NCI-H1436 (cell line): ENCODE measurements at regions not wholly inside any gene's neighbourhood (a gene's known extent, or its start where the extent isn't known, plus 50 kb on each side); places are given as distances from the start of the nearest gene placed in this dataset.
"Not testable (repeated sequence)": the region's sequence is repeated elsewhere in the genome, so short reads cannot be mapped to it uniquely, and the experiment has no call there.

Experiments used
- DNase-seq: peaks from one replicate; lab custom pipeline; 2025; lab: John Stamatoyannopoulos, UW

DNA sequence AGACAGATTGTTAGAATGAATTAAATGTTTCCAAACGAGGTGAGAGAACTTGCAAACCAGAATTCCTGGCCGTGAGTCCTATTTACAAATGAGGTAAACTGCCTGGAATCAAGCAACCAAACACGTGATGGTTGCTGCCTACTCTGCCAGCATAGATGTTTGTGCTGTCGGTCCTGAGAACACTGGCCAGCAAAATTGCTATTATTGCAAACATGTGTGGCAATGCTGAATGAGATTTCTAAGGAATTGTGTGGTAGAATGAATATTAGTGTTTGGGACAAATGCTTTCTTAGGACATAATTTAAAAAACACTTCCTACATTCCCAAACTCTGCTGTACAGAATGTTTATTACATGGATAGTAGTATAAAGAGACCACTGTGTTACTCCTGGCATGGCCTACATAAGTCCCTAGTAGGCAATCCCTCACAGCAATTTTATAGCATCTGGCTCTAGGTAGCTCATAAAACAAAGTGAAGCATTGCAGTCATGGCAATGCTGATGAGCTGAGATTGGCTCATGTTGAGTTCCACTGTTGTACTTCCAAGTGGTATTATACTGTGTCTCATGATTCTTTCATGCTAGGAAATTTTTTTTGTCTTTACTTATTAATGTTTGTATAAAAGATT is 605.2 kb upstream of the EPHA5 start:
- DNase-seq: no peak

DNA sequence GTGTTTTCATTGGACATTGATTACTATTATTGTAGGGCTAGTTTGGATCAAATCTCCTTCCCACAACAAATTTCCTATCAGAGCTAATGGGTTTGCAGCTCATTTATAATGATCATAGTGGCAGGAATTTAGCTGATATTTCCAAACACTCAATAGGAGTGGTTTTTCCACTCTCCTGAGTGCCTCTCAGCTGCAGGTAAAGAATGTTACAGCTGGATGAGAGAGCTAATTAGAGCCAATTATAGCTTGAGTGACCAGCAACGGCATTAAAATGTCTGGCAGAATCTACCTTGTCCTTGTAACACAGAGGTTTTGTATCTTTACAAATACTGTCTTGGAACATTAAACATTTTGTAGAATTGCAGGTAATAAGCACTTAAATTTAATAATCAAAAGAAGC is 602.8 kb upstream of the EPHA5 start:
- no peak for DNase-seq

DNA sequence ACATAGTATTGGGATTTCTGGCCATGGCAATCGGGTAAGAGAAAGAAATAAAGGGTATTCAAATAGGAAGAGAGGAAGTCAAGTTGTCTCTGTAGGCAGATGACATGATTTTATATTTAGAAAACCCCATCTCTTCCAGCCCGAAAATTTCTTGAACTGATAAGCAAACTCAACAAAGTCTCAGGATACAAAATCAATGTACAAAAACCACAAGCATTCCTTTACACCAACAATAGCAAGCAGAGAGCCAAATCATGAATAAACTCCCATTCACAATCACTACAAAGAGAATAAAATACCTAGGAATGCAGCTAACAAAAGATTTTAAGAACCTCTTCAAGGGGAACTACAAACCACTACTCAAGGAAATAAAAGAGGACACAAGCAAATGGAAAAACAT is 600.1 kb upstream of the EPHA5 start:
- DNase-seq: not testable (repeated sequence)

DNA sequence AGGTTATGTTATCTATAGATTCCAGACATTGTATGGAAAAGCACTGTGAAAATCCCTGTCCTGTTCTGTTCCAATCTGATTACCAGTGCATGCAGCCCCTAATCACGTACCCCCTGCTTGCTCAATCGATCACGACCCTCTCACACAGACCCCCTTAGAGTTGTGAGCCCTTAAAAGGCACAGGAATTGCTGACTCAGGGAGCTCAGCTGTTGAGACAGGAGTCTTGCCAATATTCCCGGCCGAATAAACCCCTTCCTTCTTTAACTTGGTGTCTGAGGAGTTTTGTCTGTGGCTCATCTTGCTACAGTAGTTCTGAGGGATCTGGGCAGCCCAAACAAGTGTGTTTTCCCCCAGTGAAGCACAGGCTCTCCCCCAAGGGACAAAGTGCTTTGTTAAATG is 596.3 kb upstream of the EPHA5 start:
- DNase-seq: not testable (repeated sequence)

DNA sequence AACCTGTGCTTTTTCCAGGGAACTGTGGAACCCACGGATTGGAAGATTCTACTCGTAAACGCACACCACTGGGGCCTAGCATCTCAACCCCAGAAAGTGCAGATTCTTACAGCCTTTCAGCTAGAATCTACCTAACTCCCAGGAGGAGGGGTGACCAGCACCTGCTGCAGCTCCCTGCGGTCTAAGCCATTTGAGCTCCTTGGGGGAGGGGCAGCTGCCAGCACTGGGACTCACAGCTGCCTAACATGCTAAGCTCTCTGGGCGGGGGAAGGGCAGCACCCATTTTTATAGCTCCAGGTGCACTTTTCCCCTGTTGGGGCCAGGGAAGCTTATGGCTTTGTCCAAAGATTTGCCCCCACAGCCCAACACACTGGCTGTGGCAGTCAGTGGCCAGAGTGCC is 595.7 kb upstream of the EPHA5 start:
- DNase-seq: no peak

DNA sequence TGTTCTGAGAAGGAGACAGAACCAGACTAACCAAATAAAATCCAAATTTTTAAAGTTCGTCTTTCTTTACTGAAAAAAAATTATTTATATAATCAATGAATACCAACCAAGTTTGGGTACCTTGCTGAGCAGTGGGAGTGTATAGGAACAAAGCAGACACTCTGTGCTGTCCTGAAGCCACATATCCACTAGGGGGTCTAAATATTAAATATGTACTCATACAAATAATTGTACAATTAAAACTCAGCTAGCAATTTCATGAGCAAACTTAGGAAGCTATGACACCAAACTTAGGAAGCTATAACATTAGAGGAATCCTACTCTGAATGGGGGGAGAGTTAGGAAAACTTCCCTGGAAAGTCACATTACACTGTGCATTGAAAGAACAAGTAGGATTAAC is 582.0 kb upstream of the EPHA5 start:
- DNase-seq: no peak

DNA sequence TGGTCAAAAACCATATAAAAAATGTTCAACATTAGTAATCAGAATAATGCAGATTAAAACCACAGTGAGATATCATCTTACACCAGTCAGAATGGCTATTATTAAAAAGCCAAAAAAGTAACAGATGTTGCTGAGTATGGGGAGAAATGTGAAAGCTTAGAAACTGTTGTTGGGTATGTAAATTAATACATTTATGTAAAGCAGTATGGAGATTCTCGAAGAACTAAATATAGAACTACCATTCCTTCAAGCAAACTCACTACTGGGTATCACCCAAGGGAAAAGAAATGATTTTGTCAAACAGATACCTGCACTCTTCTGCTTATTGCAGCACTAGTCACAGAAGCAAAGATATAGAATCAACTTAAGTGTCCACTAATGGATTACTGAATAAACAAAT is 576.4 kb upstream of the EPHA5 start:
- no peak for DNase-seq

DNA sequence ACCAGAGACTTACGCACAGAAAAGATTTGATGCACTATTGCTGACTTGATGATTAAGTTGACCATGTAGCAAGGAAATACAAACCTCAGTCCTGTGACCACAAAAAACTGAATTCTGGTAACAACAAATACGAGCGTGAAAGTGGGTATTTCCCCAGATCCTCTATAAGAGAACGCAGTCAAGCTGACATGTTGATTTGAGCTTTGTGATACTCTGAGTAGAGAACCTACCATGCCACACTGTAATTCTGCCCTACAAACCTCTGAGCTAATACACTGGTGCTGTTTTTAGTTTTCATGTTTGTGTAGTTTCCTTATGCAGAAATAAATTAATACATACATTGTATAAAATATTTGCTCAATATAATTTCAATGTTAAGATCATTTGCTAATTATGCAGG is 565.6 kb upstream of the EPHA5 start:
- DNase-seq: no peak

DNA sequence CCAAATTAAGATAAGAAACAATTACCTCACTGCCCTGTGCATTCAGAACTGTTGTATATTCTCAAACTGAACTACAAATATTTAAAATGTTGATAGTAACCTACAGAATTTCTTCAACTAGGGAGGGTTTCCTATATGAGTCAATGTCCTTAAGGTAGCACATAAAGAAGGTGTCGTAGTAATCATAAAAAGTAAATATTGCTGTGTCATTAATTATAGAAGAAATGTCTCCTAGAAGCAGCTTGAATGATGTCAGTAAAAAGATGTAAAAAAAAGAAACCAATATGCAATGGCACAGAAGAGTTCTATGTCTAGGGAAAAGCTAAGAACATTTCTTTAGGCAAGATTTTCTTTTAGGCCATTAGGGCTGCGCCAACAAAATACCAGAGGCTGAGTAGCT is 559.6 kb upstream of the EPHA5 start:
- no peak for DNase-seq

DNA sequence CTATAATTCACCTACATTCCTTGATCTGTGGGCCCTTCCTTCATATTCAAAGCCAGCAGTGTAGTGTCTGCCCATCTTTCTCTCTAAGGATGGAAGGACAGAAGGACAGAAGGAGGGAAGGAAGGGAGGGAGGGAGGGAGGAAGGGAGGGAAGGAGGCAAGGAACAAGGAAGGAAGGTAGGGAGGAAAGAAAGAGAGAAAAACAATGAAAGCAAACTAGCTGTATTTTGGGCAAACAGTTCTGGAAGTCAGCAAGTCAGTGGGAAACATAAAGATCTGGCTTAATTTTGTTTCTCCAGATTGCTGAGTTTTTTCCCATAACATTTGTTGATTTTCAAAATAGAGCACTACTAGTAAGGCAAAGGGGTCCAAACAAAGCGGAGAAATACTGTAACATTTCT is 555.2 kb upstream of the EPHA5 start:
- no peak for DNase-seq

DNA sequence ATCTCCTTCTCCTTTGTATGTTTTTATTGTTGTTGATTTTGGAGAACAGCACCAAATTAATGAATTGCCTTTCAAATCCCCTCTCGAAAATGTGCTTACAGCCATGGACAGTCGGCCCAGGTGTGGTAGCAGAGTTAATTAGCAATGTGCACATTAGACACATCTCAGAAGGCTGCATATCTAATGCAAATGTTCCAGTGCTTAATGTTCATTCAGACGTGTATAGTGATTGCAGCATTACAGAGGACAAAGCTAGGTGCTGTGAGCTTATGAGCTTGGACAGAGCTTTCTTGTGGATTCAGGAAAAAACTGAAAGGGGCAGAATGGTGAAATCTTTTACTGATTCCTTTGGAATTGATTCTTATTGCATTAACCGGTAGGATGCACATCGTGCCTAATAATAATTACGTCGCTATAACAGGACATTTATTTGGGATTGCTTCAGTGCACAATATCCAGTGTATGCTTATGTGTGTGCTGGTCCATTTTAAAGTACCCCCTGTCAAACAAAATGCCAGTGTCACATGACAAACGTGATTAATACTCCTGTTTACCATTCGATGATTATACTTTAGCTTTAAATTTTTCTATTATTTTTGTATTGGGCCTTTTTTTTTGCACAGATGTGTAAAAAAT is 552.9 kb upstream of the EPHA5 start:
- no peak for DNase-seq

DNA sequence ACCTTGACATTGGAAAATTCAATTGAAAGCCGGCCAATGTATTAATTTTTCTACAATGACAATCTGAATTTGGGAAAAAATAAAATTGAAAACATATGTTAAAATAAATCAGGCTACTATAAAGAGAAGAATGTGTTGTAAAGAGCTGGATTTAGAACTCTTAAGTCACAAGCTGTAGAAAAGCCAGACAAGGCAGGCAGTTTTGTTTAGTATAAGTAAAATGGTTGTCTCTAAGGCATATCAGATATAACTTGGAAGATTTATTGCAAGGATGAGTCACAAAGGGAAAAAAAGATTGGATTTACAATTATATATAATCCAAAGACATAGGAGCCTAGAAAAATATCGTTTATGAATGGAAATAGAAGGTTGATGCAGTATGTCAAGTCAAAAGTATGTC is 549.1 kb upstream of the EPHA5 start:
- DNase-seq: no peak

DNA sequence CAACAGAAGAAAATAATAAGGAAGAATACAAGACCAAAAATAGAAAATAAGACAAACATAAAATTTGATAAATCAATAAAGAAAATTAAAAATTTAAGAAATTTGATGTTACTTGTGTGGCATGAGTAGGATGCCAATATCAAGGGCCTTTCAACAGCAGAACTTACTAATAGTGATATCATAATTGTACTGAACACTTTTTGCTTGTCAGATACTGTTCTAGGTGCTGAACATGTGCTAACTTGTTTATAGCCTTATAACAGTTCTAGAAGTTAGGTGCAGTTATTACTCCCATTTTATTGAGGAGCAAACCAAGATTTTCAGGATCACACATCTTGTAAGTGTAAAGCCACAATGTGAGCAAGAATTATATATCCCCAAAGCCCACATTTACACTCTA is 546.0 kb upstream of the EPHA5 start:
- DNase-seq: no peak

DNA sequence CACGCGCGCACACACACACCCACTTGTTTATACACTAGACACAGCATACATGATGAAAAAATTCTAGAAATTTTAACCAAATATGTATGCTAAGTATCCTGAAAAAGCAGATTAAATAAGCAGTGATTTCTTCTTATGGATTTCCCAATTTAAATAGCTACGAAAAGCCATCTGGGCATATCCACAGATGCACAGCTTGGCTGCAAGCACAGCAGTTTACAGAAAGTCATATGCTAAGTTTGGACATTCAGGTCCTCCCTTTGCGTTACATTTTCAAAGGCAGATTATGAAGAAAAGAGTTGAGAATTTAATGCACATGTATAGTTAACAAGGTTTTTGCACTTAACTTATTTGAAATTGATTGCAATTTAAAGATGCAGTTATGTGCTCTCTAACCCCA is 542.2 kb upstream of the EPHA5 start:
- DNase-seq: no peak

DNA sequence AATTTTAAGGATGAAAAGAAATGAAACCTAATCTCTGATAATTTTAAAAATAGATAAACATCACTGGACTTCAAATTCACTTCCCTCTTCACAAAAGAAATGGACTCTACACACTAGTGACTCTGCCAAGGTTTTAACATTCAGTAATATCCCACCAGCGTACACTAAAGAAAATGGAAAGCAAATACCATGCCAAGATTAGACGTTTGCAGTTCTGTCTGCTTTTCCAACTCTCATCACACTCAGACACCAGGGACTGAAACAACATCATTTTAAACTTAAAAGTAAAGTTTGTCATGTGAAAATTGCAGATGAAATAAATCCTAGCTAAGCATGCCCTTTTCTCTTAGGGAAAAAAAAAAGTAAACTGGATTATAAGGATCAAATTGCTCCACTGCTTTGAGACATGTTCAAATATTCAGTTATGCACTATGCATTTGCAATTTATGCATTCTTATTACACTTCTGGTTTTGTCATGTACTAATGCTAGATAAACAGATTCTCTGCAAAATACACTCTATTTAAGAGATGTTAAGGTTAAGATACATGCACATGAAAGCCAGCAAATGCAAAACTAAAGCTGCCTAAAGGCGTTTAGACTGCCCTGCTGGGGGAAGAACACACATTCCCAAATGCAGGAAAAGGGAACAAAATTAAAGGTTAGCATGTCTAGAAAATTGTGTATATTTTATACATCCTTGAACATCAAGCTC is 534.4 kb upstream of the EPHA5 start:
- no peak for DNase-seq

DNA sequence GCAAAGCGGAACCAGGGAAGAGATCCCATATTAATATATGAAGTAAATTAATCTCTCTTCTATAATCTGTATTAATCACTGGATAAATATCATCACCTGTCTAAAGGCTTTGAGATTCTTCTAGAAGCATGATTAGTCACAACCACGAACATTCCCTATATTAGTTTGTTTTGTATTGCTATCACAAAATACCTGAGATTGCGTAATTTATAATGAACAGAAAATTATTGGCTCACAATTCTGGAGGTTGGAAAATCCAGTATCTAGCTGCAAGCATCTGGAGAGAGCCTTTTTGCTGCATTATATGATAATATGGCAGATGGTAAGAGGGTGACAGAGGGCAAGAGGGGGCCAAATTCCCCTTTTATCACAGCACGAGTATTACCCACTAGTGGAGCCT is 532.6 kb upstream of the EPHA5 start:
- no peak for DNase-seq

DNA sequence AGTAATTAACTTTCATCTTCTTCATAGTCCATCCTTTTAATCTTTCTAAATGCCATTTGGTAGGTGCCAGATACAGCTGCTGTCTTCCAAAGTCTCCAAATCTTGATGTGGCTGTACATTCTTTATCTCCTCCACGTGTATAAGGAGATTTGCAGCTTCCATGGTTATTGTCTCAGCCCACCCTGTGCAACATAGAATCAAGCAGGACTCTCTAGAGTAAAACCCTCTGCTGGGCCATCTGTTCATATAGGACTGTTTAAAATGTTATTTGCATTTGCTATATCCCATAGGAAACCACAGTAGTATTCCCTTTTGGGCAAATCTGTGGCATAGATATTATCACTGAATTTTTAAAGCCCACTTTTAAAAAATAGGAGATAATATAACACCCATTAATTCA is 527.2 kb upstream of the EPHA5 start:
- no peak for DNase-seq

DNA sequence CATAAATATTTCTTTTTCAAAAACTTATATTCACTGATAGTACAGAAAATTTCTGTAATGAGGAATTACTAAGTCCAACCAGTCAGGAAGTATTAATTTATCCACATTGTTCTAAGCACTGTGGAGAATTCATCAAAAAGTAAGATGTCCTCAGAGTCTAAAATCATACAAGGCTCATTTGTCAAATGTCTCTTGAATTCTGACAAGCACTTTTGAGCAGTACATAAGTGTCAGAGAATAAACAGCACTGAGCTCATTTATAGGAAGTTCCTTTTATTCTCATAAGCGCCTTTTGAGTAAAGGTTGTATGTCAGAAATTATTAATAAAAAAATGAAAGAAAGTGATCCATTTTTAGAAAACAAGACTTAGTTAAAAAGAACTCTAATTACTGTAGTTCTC is 523.2 kb upstream of the EPHA5 start:
- DNase-seq: no peak

DNA sequence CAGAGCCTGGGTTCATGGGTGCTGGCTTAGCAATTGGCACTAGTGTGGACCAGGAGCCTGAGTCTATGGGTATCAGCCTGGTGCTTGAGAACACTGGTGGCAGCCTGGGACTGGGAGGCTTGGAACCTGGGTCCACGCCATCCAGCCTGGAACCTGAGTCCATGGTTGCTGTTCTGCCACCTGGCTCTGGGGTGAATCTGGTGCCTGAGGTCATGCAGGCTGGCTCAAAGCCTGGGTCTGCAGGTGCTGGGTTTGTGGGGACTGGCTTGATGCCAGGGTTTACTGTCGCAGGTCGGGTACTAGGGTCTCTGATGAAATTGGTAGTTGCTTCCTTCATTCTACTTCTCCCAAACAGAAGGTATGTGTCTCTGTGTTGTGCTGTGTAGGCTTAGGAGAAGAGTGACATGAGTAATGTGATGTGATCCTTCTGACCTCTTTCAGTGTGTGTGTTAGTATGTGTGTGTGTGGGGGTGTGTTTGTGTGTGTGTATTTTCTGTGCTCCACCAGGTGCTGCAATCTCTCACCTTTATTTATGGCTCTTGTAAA is 517.0 kb upstream of the EPHA5 start:
- no peak for DNase-seq

DNA sequence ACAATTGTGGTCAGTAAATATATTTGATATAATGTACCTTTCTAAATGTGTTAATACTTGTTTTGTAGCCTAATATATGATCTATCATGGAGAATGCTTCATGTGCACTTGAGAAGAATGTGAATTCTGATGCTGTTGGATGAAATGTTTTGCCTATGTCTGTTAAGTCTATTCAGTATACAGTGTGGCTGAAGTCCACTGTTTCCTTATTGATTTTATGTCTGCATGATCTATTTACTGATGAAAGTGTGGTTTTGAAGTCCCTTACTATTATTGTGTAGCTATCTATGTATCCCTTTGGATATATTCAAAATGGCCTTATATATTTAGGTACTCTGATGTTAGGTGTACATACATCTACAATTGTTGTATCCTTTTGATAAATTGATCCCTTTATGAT is 515.8 kb upstream of the EPHA5 start:
- no peak for DNase-seq

DNA sequence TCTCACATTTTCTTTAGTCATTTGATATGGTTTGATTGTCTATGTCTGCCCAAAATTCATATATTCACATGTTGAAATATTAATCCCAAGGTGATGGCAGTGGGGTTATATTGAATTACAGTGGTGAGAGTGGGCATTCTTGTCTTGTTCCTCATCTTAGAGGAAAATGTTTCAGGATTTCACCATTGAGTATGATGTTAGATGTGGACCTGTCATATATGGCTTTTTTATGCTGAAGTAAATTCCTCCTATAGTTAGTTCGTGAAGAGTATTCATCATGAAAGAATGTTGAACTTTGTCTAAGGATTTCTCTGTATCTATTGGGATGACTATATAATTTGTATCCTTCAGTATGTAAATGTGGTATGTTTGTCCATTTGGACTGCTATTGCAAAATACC is 512.3 kb upstream of the EPHA5 start:
- no peak for DNase-seq

DNA sequence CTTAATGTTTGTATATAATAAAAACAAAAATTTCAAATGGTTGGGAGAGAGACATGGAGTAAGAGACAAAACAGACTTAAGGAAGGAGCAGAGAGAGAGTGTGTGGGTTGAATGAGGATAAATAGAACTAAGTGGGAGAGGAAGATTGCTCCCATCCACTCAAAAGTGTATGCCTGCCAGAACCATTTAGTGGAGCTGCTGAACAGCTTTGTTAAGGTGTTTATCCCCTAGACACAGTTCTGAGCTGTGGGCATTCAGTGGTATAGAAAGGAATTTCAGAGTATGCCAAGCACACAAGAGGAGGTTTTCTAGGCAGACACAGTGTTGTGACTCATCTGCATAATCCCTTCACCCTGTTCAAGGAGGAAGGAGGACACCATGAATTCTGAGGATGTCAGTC is 508.6 kb upstream of the EPHA5 start:
- no peak for DNase-seq

DNA sequence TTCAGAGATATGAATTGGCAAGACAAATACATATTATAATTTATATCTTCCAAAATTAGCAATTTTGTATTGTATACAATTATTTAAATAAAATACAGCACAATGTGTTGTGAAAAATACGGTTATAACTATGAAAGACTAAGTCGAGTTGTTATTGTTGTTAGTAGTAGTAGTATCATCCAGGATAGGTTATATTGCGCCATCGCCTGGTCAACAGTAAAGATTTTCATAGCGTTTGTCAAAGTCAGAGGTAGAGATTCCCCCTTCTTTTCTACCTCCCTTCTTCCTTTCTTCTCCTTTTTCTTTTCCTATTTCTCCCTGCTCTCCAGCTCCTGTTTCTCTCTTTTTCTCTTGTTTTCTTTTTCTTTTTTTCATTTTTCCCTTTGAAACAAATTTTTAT is 499.1 kb upstream of the EPHA5 start:
- DNase-seq: no peak

DNA sequence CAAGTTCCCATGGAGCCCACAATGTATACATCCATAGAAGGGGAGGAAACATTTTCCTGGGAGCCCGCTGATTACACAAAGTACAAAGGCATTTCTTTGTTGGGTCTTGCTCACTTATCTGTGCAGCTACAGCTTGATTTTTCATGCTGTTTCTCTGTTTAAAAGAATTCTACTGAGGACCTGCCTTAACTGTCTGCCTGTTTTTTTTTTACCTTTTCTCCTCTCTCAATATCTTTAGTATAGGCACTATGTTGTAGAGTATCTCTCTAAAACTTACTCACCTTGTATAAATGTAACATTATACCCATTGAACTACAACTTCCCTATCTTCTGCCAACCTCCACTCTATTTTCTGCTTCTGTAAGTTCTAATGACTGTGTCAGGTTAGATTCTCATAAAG is 494.6 kb upstream of the EPHA5 start:
- no peak for DNase-seq
